Neural cell (in vitro differentiated cells): ENCODE measurements at regions not wholly inside any gene's neighbourhood (a gene's known extent, or its start where the extent isn't known, plus 50 kb on each side); places are given as distances from the start of the nearest gene placed in this dataset.

Experiments
- H2AFZ ChIP-seq: fragments of 200-600, 300-800 bp; sonication (generic), shearing (Covaris generic); 2 replicates; pipeline ENCODE4 v1.6.0; 2014; ENCODE audit warnings: low read depth, mild to moderate bottlenecking, antibody characterized with exemption, low read length, moderate library complexity
- H3F3A ChIP-seq: fragments of 200-600 bp; shearing (Covaris generic); 2 replicates; pipeline ENCODE4 v1.6.1; 2016; ENCODE audit warnings: mild to moderate bottlenecking, moderate library complexity, mixed read lengths, antibody characterized with exemption, low read length; ENCODE audit not compliant: insufficient read depth, poor library complexity, severe bottlenecking
- H3K27ac ChIP-seq: fragments of 200-600, 300-800 bp; sonication (generic), shearing (Covaris generic); 2 replicates; pipeline ENCODE4 v1.5.1; 2014; ENCODE audit warnings: mild to moderate bottlenecking, low read length, moderate library complexity
- H3K27me3 ChIP-seq: fragments of 300-800, 200-600 bp; sonication (generic), shearing (Covaris generic); 2 replicates; pipeline ENCODE4 v1.6.0; 2014; ENCODE audit warnings: mild to moderate bottlenecking, low read depth, low read length, moderate library complexity; ENCODE audit not compliant: insufficient read depth
- H3K36me3 ChIP-seq: fragments of 300-800, 200-600 bp; sonication (generic), shearing (Covaris generic); 2 replicates; pipeline ENCODE4 v1.5.1; 2014; ENCODE audit warnings: mild to moderate bottlenecking, antibody characterized with exemption, low read length, moderate library complexity; ENCODE audit not compliant: insufficient read depth
- H3K4me2 ChIP-seq: fragments of 300-800, 200-600 bp; sonication (generic), shearing (Covaris generic); 2 replicates; pipeline ENCODE4 v1.6.0; 2014; ENCODE audit warnings: mild to moderate bottlenecking, low read length
- H3K4me3 ChIP-seq: fragments of 300-800, 200-600 bp; sonication (generic), shearing (Covaris generic); 2 replicates; pipeline ENCODE4 v1.5.1; 2014; ENCODE audit warnings: mild to moderate bottlenecking, low read length, moderate library complexity
- H3K79me2 ChIP-seq: fragments of 200-600 bp; shearing (Covaris generic); replicated peaks from 2 replicates; pipeline ENCODE4 v1.6.0; 2014; ENCODE audit warnings: mild to moderate bottlenecking, low read length, moderate library complexity; ENCODE audit not compliant: insufficient read depth
- H3K9ac ChIP-seq: fragments of 300-800, 200-600 bp; sonication (generic), shearing (Covaris generic); 2 replicates; pipeline ENCODE4 v1.6.1; 2016; ENCODE audit warnings: mild to moderate bottlenecking, low read length, mixed read lengths
- H3K9me2 ChIP-seq: fragments of 200-600 bp; shearing (Covaris generic); 2 replicates; pipeline ENCODE4 v1.6.1; 2016; ENCODE audit warnings: mild to moderate bottlenecking, low read length, mixed read lengths; ENCODE audit not compliant: insufficient read depth
- H3K9me3 ChIP-seq: fragments of 200-600, 300-800 bp; sonication (generic), shearing (Covaris generic); 2 replicates; pipeline ENCODE4 v1.6.1; 2016; ENCODE audit warnings: mild to moderate bottlenecking, mixed run types, low read length, moderate library complexity, mixed read lengths
- H4K20me1 ChIP-seq: fragments of 200-600 bp; shearing (Covaris generic); 2 replicates; pipeline ENCODE4 v1.6.1; 2016; ENCODE audit warnings: mild to moderate bottlenecking, mixed run types; ENCODE audit not compliant: insufficient read depth
- EP300 ChIP-seq: fragments of 450-650 bp; conservative IDR thresholded peaks from 2 replicates; pipeline ENCODE4 v1.6.1; 2014; ENCODE audit warnings: antibody characterized with exemption, mild to moderate bottlenecking, moderate library complexity; ENCODE audit not compliant: poor library complexity, severe bottlenecking
- EZH2 ChIP-seq: fragments of 200-600, 300-800 bp; shearing (Covaris generic), sonication (generic); IDR thresholded peaks from 2 replicates; pipeline ENCODE4 v1.6.1; 2014; ENCODE audit warnings: antibody characterized with exemption, low read length, borderline replicate concordance, mild to moderate bottlenecking; ENCODE audit not compliant: insufficient read depth, poor library complexity, severe bottlenecking
- MXI1 ChIP-seq: fragments of 450-650 bp; conservative IDR thresholded peaks from 2 replicates; pipeline ENCODE4 v1.6.1; 2014; ENCODE audit warnings: antibody characterized with exemption, mild to moderate bottlenecking; ENCODE audit not compliant: poor library complexity, severe bottlenecking
- POLR2AphosphoS5 ChIP-seq: IDR thresholded peaks from 2 replicates; pipeline ENCODE4 v1.6.1; 2012
- RAD21 ChIP-seq: fragments of 450-650 bp; conservative IDR thresholded peaks from 2 replicates; pipeline ENCODE4 v1.6.1; 2014; ENCODE audit warnings: antibody characterized with exemption, mild to moderate bottlenecking, moderate library complexity
- SMC3 ChIP-seq: fragments of 450-650 bp; conservative IDR thresholded peaks from 2 replicates; pipeline ENCODE4 v1.6.1; 2014; ENCODE audit warnings: antibody characterized with exemption, mild to moderate bottlenecking, moderate library complexity; ENCODE audit not compliant: poor library complexity
- TAF1 ChIP-seq: IDR thresholded peaks from 2 replicates; pipeline ENCODE4 v1.6.1; 2012; ENCODE audit warnings: low read depth
- TF ChIP-seq, protein P1 (sequence below): fragments of 450-650 bp; IDR thresholded peaks from 2 replicates; pipeline ENCODE4 v1.5.1; 2014; ENCODE audit warnings: antibody characterized with exemption, mild to moderate bottlenecking, moderate library complexity; ENCODE audit not compliant: poor library complexity, severe bottlenecking
- TF ChIP-seq, protein P2 (sequence below): IDR thresholded peaks from 2 replicates; pipeline ENCODE4 v1.6.1; 2012; ENCODE audit warnings: borderline replicate concordance

- H4K20me1 ChIP-seq = no peaks in the 10 kb centered on the region
- no peak overlapping the region for H3K4me2 ChIP-seq
- no peak overlapping the region for H2AFZ ChIP-seq
- H3K9ac ChIP-seq = no peak overlapping the region
- H3K9me2 ChIP-seq = no peaks in the 10 kb centered on the region
- H3K79me2 ChIP-seq = no peaks in the 10 kb centered on the region
- H3K4me3 ChIP-seq = no peak overlapping the region
- no peaks in the 10 kb centered on the region for H3K27me3 ChIP-seq
- TF ChIP-seq, protein P1, sequence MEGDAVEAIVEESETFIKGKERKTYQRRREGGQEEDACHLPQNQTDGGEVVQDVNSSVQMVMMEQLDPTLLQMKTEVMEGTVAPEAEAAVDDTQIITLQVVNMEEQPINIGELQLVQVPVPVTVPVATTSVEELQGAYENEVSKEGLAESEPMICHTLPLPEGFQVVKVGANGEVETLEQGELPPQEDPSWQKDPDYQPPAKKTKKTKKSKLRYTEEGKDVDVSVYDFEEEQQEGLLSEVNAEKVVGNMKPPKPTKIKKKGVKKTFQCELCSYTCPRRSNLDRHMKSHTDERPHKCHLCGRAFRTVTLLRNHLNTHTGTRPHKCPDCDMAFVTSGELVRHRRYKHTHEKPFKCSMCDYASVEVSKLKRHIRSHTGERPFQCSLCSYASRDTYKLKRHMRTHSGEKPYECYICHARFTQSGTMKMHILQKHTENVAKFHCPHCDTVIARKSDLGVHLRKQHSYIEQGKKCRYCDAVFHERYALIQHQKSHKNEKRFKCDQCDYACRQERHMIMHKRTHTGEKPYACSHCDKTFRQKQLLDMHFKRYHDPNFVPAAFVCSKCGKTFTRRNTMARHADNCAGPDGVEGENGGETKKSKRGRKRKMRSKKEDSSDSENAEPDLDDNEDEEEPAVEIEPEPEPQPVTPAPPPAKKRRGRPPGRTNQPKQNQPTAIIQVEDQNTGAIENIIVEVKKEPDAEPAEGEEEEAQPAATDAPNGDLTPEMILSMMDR = no peak
- TF ChIP-seq SMC3 = no peak
- TF ChIP-seq RAD21 = no peak
- no peak for TF ChIP-seq MXI1
- TF ChIP-seq EZH2 = no peak
- TF ChIP-seq, protein P2, sequence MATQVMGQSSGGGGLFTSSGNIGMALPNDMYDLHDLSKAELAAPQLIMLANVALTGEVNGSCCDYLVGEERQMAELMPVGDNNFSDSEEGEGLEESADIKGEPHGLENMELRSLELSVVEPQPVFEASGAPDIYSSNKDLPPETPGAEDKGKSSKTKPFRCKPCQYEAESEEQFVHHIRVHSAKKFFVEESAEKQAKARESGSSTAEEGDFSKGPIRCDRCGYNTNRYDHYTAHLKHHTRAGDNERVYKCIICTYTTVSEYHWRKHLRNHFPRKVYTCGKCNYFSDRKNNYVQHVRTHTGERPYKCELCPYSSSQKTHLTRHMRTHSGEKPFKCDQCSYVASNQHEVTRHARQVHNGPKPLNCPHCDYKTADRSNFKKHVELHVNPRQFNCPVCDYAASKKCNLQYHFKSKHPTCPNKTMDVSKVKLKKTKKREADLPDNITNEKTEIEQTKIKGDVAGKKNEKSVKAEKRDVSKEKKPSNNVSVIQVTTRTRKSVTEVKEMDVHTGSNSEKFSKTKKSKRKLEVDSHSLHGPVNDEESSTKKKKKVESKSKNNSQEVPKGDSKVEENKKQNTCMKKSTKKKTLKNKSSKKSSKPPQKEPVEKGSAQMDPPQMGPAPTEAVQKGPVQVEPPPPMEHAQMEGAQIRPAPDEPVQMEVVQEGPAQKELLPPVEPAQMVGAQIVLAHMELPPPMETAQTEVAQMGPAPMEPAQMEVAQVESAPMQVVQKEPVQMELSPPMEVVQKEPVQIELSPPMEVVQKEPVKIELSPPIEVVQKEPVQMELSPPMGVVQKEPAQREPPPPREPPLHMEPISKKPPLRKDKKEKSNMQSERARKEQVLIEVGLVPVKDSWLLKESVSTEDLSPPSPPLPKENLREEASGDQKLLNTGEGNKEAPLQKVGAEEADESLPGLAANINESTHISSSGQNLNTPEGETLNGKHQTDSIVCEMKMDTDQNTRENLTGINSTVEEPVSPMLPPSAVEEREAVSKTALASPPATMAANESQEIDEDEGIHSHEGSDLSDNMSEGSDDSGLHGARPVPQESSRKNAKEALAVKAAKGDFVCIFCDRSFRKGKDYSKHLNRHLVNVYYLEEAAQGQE = no peak
- no peak for TF ChIP-seq POLR2AphosphoS5
- no peak for TF ChIP-seq TAF1
- no peak for TF ChIP-seq EP300
- H3K9me3 ChIP-seq = no peaks in the 10 kb centered on the region
- H3K27ac ChIP-seq = no peak overlapping the region
- H3F3A ChIP-seq = no peaks in the 10 kb centered on the region
- H3K36me3 ChIP-seq = no peaks in the 10 kb centered on the region
These were observed 1572.1 kb upstream of the LRRTM1 start for GRCh38 chr2:81876624-81877023.

- Histone ChIP-seq H3K9me2 (no peaks in the 10 kb centered on the region), H4K20me1 (no peaks in the 10 kb centered on the region), H3K9ac (no peak overlapping the region), H3K36me3 (no peaks in the 10 kb centered on the region), H3K4me3 (no peak overlapping the region), H3K79me2 (no peaks in the 10 kb centered on the region), H2AFZ (no peak overlapping the region), H3K27ac (no peak overlapping the region), H3K4me2 (no peak overlapping the region), H3K27me3 (no peaks in the 10 kb centered on the region), H3K9me3 (no peaks in the 10 kb centered on the region), H3F3A (no peaks in the 10 kb centered on the region)
- TF ChIP-seq EZH2 (no peak), EP300 (no peak), TAF1 (no peak), MXI1 (no peak), RAD21 (no peak), SMC3 (no peak), POLR2AphosphoS5 (no peak)
- TF ChIP-seq, protein P2 = no peak
- TF ChIP-seq, protein P1 = no peak
These were observed 1567.5 kb upstream of the LRRTM1 start for GRCh38 chr2:81872006-81872405.
